ENCODE measurements at regions not wholly inside any gene's neighbourhood (a gene's known extent, or its start where the extent isn't known, plus 50 kb on each side); places are given as distances from the start of the nearest gene placed in this dataset.
"Not testable (repeated sequence)": the region's sequence is repeated elsewhere in the genome, so short reads cannot be mapped to it uniquely, and the experiment has no call there.

- H3K27ac ChIP-seq (ENCODE audit: poor library complexity, severe bottlenecking); H3K36me3 ChIP-seq (ENCODE audit: low read depth); ATAC-seq (ENCODE audit: low read depth); H3K4me1 ChIP-seq (ENCODE audit: insufficient read depth, poor library complexity, severe bottlenecking); H3K27me3 ChIP-seq (ENCODE audit: insufficient read depth, poor library complexity, severe bottlenecking); H3K9me3 ChIP-seq (ENCODE audit: severe bottlenecking): not testable (repeated sequence)
- peak overlapping the region; percentile 43 for H3K4me3 ChIP-seq (ENCODE audit: severe bottlenecking)
- peak; percentile 6 for DNase-seq (ENCODE audit: low spot score)
Observed at GRCh38 chr1:148679050-148679786, 69.4 kb upstream of the NUDT4B start.

GRCh38 chr1:148679787-148680326 is 68.7 kb upstream of the NUDT4B start:
- not testable (repeated sequence) for H3K9me3 ChIP-seq (ENCODE audit: severe bottlenecking); H3K27me3 ChIP-seq (ENCODE audit: insufficient read depth, poor library complexity, severe bottlenecking); H3K27ac ChIP-seq (ENCODE audit: poor library complexity, severe bottlenecking); H3K36me3 ChIP-seq (ENCODE audit: low read depth); H3K4me1 ChIP-seq (ENCODE audit: insufficient read depth, poor library complexity, severe bottlenecking); DNase-seq (ENCODE audit: low spot score)
- H3K4me3 ChIP-seq (ENCODE audit: severe bottlenecking): peak overlapping the region; percentile 43
- peak; percentile 78 for ATAC-seq (ENCODE audit: low read depth)

GRCh38 chr1:148686735-148687134 is 61.8 kb upstream of the NUDT4B start:
- not testable (repeated sequence) for H3K27ac ChIP-seq (ENCODE audit: poor library complexity, severe bottlenecking); ATAC-seq (ENCODE audit: low read depth)

GRCh38 chr1:148687376-148687775 is 61.2 kb upstream of the NUDT4B start:
- not testable (repeated sequence) for H3K27ac ChIP-seq (ENCODE audit: poor library complexity, severe bottlenecking); H3K27me3 ChIP-seq (ENCODE audit: insufficient read depth, poor library complexity, severe bottlenecking); H3K9me3 ChIP-seq (ENCODE audit: severe bottlenecking); DNase-seq (ENCODE audit: low spot score); H3K4me3 ChIP-seq (ENCODE audit: severe bottlenecking); H3K4me1 ChIP-seq (ENCODE audit: insufficient read depth, poor library complexity, severe bottlenecking); ATAC-seq (ENCODE audit: low read depth); H3K36me3 ChIP-seq (ENCODE audit: low read depth)

More at GRCh38 chr1:148686735-148687134, 61.8 kb upstream of the NUDT4B start:
- H3K9me3 ChIP-seq (ENCODE audit: severe bottlenecking); H3K4me3 ChIP-seq (ENCODE audit: severe bottlenecking); H3K36me3 ChIP-seq (ENCODE audit: low read depth); DNase-seq (ENCODE audit: low spot score); H3K4me1 ChIP-seq (ENCODE audit: insufficient read depth, poor library complexity, severe bottlenecking); H3K27me3 ChIP-seq (ENCODE audit: insufficient read depth, poor library complexity, severe bottlenecking): not testable (repeated sequence)
